BE2C (cell line): ENCODE measurements at regions not wholly inside any gene's neighbourhood (a gene's known extent, or its start where the extent isn't known, plus 50 kb on each side); places are given as distances from the start of the nearest gene placed in this dataset.

Experiments used
- DNase-seq: peaks from one replicate; pipeline ENCODE4 v3.0.0-alpha.2; 2020
- H3K27me3 ChIP-seq: fragments of 250-450 bp; sonication (Bioruptor Pico); 2 replicates; pipeline ENCODE4 v1.5.1; 2020; ENCODE audit warnings: mild to moderate bottlenecking
- H3K36me3 ChIP-seq: fragments of 250-450 bp; sonication (Bioruptor Pico); 2 replicates; pipeline ENCODE4 v1.5.1; 2020; ENCODE audit warnings: mild to moderate bottlenecking
- H3K4me1 ChIP-seq: fragments of 250-450 bp; sonication (Bioruptor Pico); 2 replicates; pipeline ENCODE4 v1.5.1; 2020
- H3K4me3 ChIP-seq: 2 replicates; pipeline ENCODE4 v1.5.1; 2011; ENCODE audit warnings: low read depth, low read length
- H3K9me3 ChIP-seq: fragments of 250-450 bp; sonication (Bioruptor Pico); 2 replicates; pipeline ENCODE4 v1.5.1; 2020
- CTCF ChIP-seq: IDR thresholded peaks from 2 replicates; pipeline ENCODE4 v1.5.1; 2012; ENCODE audit warnings: mild to moderate bottlenecking, low read depth, low read length

GRCh38 chr21:28795251-28795650, 197.4 kb downstream of the LTN1 start:
- peaks cover 3% of the 10 kb centered on the region for H3K9me3 ChIP-seq
- H3K36me3 ChIP-seq = no peaks in the 10 kb centered on the region
- H3K4me1 ChIP-seq = no peaks in the 10 kb centered on the region; the same call in 1 of the 2 replicates
- DNase-seq = no peak
- H3K27me3 ChIP-seq = no peaks in the 10 kb centered on the region
- TF ChIP-seq CTCF = no peak
- no peak overlapping the region for H3K4me3 ChIP-seq

GRCh38 chr21:28794371-28794851, 198.3 kb downstream of the LTN1 start:
- no peaks in the 10 kb centered on the region; the same call in 1 of the 2 replicates for H3K4me1 ChIP-seq
- no peak for TF ChIP-seq CTCF
- no peak for DNase-seq
- H3K9me3 ChIP-seq = peaks cover 3% of the 10 kb centered on the region; the same call in 1 of the 2 replicates
- H3K4me3 ChIP-seq = no peak overlapping the region
- no peaks in the 10 kb centered on the region for H3K36me3 ChIP-seq
- H3K27me3 ChIP-seq = no peaks in the 10 kb centered on the region

GRCh38 chr21:28793043-28793442, 199.6 kb downstream of the LTN1 start:
- H3K4me1 ChIP-seq = no peaks in the 10 kb centered on the region
- H3K36me3 ChIP-seq = no peaks in the 10 kb centered on the region
- TF ChIP-seq CTCF = peak; percentile 59
- H3K9me3 ChIP-seq = no peaks in the 10 kb centered on the region
- no peaks in the 10 kb centered on the region for H3K27me3 ChIP-seq
- H3K4me3 ChIP-seq = no peak overlapping the region
- no peak for DNase-seq

GRCh38 chr21:28791595-28792282, 200.9 kb downstream of the LTN1 start:
- no peak for DNase-seq
- Histone ChIP-seq H3K4me3 (no peak overlapping the region), H3K36me3 (no peaks in the 10 kb centered on the region), H3K9me3 (no peaks in the 10 kb centered on the region), H3K27me3 (no peaks in the 10 kb centered on the region), H3K4me1 (no peaks in the 10 kb centered on the region)
- no peak for TF ChIP-seq CTCF

GRCh38 chr21:28790335-28790734, 202.3 kb downstream of the LTN1 start:
- no peaks in the 10 kb centered on the region for H3K27me3 ChIP-seq
- DNase-seq = no peak
- no peaks in the 10 kb centered on the region for H3K4me1 ChIP-seq
- no peak for TF ChIP-seq CTCF
- H3K4me3 ChIP-seq = no peak overlapping the region
- H3K9me3 ChIP-seq = no peaks in the 10 kb centered on the region
- H3K36me3 ChIP-seq = no peaks in the 10 kb centered on the region

- no peak for TF ChIP-seq CTCF
- no peak for DNase-seq
- H3K4me1 ChIP-seq = no peaks in the 10 kb centered on the region
- H3K4me3 ChIP-seq = no peak overlapping the region
- H3K36me3 ChIP-seq = no peaks in the 10 kb centered on the region
- no peaks in the 10 kb centered on the region for H3K27me3 ChIP-seq
- H3K9me3 ChIP-seq = no peaks in the 10 kb centered on the region
Measured at GRCh38 chr21:28789523-28789922, 203.2 kb downstream of the LTN1 start.
